GM12878 (cell line): ENCODE measurements at regions not wholly inside any gene's neighbourhood (a gene's known extent, or its start where the extent isn't known, plus 50 kb on each side); places are given as distances from the start of the nearest gene placed in this dataset.
A peak's percentile ranks its signal among the peaks of the same experiment; 100 is the strongest.

ENCODE experiments used
- ATAC-seq: fragments of 200-7000 bp; cut with Tn5 transposase; 3 replicates; pipeline ENCODE4 v1.9.1; 2020; ENCODE audit warnings: mild to moderate bottlenecking, moderate library complexity
- BruUV-seq: library from RNA; stranded (reverse); fragments of 400-500 nt; replicated peaks from 2 replicates; lab custom pipeline; 2021; lab: Mats Ljungman, UMichigan
- CTCF ChIA-PET: fragments of 300-600 bp; sonication (Branson Sonifier 250); formaldehyde crosslinking; extraction: SDS; loops from one replicate; lab custom pipeline; 2021; ENCODE audit warnings: inconsistent platforms; lab: Yijun Ruan, JAX
- POLR2A ChIA-PET: fragments of 350-600 bp; formaldehyde crosslinking; extraction: SDS; loops from one replicate; lab custom pipeline; 2021; ENCODE audit warnings: inconsistent platforms; lab: Charles Lee
- RAD21 ChIA-PET: fragments of 300-600 bp; sonication (Branson Sonifier 250); formaldehyde crosslinking; loops from one replicate; lab custom pipeline; 2023; ENCODE audit warnings: antibody characterized with exemption; ENCODE audit not compliant: unreplicated experiment; lab: Charles Lee
- SMC1A ChIA-PET: fragments of 300-600 bp; sonication (Branson Sonifier 250); formaldehyde crosslinking; loops from one replicate; lab custom pipeline; 2023; ENCODE audit not compliant: unreplicated experiment, uncharacterized antibody; lab: Charles Lee
- DNase-seq: peaks from one replicate; pipeline ENCODE4 v3.0.0-alpha.2; 2011; ENCODE audit warnings: low read depth, low spot score
- FAIRE-seq: peaks from 3 replicates; lab custom pipeline; 2011; peaks lifted over from hg19 to GRCh38; lab: Jason Lieb, UNC
- H2AFZ ChIP-seq: 2 replicates; pipeline ENCODE4 v1.6.0; 2011; ENCODE audit warnings: low read depth, low read length, control low read depth; ENCODE audit not compliant: control insufficient read depth
- H3K27ac ChIP-seq: 2 replicates; pipeline ENCODE4 v1.5.1; 2011; ENCODE audit warnings: control low read depth; ENCODE audit not compliant: control insufficient read depth, insufficient read depth
- H3K27me3 ChIP-seq, 2 experiments: replicated peaks in 1 of 2; 2 replicates each; pipeline versions ENCODE4 v1.6.0 to v1.6.1; 2011; ENCODE audit warnings: low read length in 1 of 2; ENCODE audit not compliant: control insufficient read depth in 2 of 2, insufficient read depth in 2 of 2
- H3K36me3 ChIP-seq, 2 experiments: 2 replicates each; pipeline ENCODE4 v1.5.1; 2011; ENCODE audit warnings: low read length in 1 of 2; ENCODE audit not compliant: control insufficient read depth in 2 of 2, insufficient read depth in 2 of 2
- H3K4me1 ChIP-seq: 2 replicates; pipeline ENCODE4 v1.6.1; 2011; ENCODE audit warnings: mild to moderate bottlenecking, low read length, moderate library complexity, mixed read lengths; ENCODE audit not compliant: control insufficient read depth, insufficient read depth
- H3K4me2 ChIP-seq: 2 replicates; pipeline ENCODE4 v1.6.0; 2011; ENCODE audit warnings: control low read depth; ENCODE audit not compliant: control insufficient read depth, insufficient read depth
- H3K4me3 ChIP-seq: fragments of 200-600 bp; sonication (generic); 2 replicates; pipeline ENCODE4 v1.5.1; 2016
- H3K79me2 ChIP-seq: 2 replicates; pipeline ENCODE4 v1.6.0; 2011; ENCODE audit warnings: low read length; ENCODE audit not compliant: control insufficient read depth, insufficient read depth
- H3K9ac ChIP-seq: 2 replicates; pipeline ENCODE4 v1.8.0; 2011; ENCODE audit warnings: low read length, control low read depth, mixed read lengths; ENCODE audit not compliant: control insufficient read depth, insufficient read depth
- H3K9me3 ChIP-seq: replicated peaks from 3 replicates; pipeline ENCODE4 v1.5.1; 2011; ENCODE audit warnings: mild to moderate bottlenecking, low read length; ENCODE audit not compliant: control insufficient read depth, insufficient read depth
- H4K20me1 ChIP-seq: 2 replicates; pipeline ENCODE4 v1.6.0; 2011; ENCODE audit not compliant: control insufficient read depth, insufficient read depth
- BCL11A ChIP-seq: IDR thresholded peaks from 2 replicates; pipeline ENCODE4 v1.6.1; 2011; ENCODE audit warnings: low read depth, low read length
- EP300 ChIP-seq, 2 experiments: fragments of 150-350 bp in 1 of 2; IDR thresholded peaks; 2 replicates each; pipeline ENCODE4 v1.6.1; 2011 to 2012; ENCODE audit warnings: low read depth in 2 of 2, low read length in 2 of 2, borderline replicate concordance in 1 of 2, improper control_type of control experiment in 1 of 2, inconsistent platforms in 1 of 2; ENCODE audit not compliant: control insufficient read depth in 1 of 2
- IRF4 ChIP-seq: IDR thresholded peaks from 2 replicates; pipeline ENCODE4 v1.6.1; 2011; ENCODE audit warnings: low read depth, low read length
- JUNB ChIP-seq: IDR thresholded peaks from 2 replicates; pipeline ENCODE4 v1.6.1; 2016; ENCODE audit warnings: antibody characterized with exemption, mild to moderate bottlenecking
- MYB ChIP-seq: fragments of 150-350 bp; IDR thresholded peaks from 2 replicates; pipeline ENCODE4 v1.6.1; 2014; ENCODE audit warnings: mild to moderate bottlenecking, low read depth, low read length, borderline replicate concordance
- NFIC ChIP-seq: IDR thresholded peaks from 2 replicates; pipeline ENCODE4 v1.6.1; 2012; ENCODE audit warnings: low read depth, mild to moderate bottlenecking, inconsistent platforms, low read length, moderate library complexity
- RAD21 ChIP-seq: IDR thresholded peaks from 2 replicates; pipeline ENCODE4 v1.6.1; 2011; ENCODE audit warnings: mild to moderate bottlenecking, low read depth, low read length, moderate library complexity; ENCODE audit not compliant: insufficient read depth
- RUNX3 ChIP-seq: IDR thresholded peaks from 2 replicates; pipeline ENCODE4 v1.6.1; 2012; ENCODE audit warnings: low read length, inconsistent platforms
- SIN3A ChIP-seq: IDR thresholded peaks from 2 replicates; pipeline ENCODE4 v1.6.1; 2012; ENCODE audit warnings: low read depth, low read length, improper control_type of control experiment
- SIX5 ChIP-seq: IDR thresholded peaks from 2 replicates; pipeline ENCODE4 v1.6.1; 2011; ENCODE audit warnings: mild to moderate bottlenecking, low read depth, low read length, moderate library complexity; ENCODE audit not compliant: severe bottlenecking
- SMARCA5 ChIP-seq: fragments of 450-650 bp; IDR thresholded peaks from 2 replicates; pipeline ENCODE4 v1.6.1; 2017; ENCODE audit warnings: mild to moderate bottlenecking
- SPI1 ChIP-seq: IDR thresholded peaks from 2 replicates; pipeline ENCODE4 v1.6.1; 2011; ENCODE audit warnings: low read depth, mild to moderate bottlenecking, low read length, moderate library complexity, borderline replicate concordance; ENCODE audit not compliant: insufficient read depth
- YY1 ChIP-seq: IDR thresholded peaks from 2 replicates; pipeline ENCODE4 v1.6.1; 2011; ENCODE audit warnings: low read depth, mild to moderate bottlenecking, low read length
- ZSCAN29 ChIP-seq: fragments of 450-650 bp; IDR thresholded peaks from 2 replicates; pipeline ENCODE4 v1.6.1; 2017; ENCODE audit warnings: mild to moderate bottlenecking, moderate library complexity
- WGBS: methylation state at CpG from one replicate; pipeline ENCODE4 v1.1.6; 2016; ENCODE audit warnings: low lambda C conversion rate; ENCODE audit not compliant: insufficient replicate concordance, insufficient coverage; ENCODE audit errors: missing lambda C conversion rate; 5-methylcytosine and 5-hydroxymethylcytosine counted together
- in situ Hi-C: fragments of 300-500 bp; cut with MboI; formaldehyde crosslinking; loops from 9 replicates; pipeline ENCODE4 v1.14.3; 2018; ENCODE audit warnings: mixed read lengths
- intact Hi-C: fragments of 100-400 bp; cut with micrococcal nuclease; formaldehyde crosslinking; loops from one replicate; pipeline ENCODE4 v1.14.2; 2022; ENCODE audit not compliant: unreplicated experiment
- TF ChIP-seq, protein P1 (sequence below), 3 experiments: IDR thresholded peaks in 2 of 3; conservative IDR thresholded peaks in 1 of 3; 2 replicates each; pipeline ENCODE4 v1.5.1; 2011; ENCODE audit warnings: low read depth in 3 of 3, low read length in 3 of 3, mild to moderate bottlenecking in 3 of 3, control low read depth in 2 of 3, moderate library complexity in 2 of 3, inconsistent platforms in 1 of 3, mixed read lengths in 1 of 3; ENCODE audit not compliant: control insufficient read depth in 2 of 3, insufficient read depth in 1 of 3; ENCODE audit errors: extremely low read depth in 1 of 3
- TF ChIP-seq, protein P2 (sequence below): fragments of 450-650 bp; IDR thresholded peaks from 2 replicates; pipeline ENCODE4 v1.6.1; 2017; ENCODE audit warnings: mild to moderate bottlenecking
- TF ChIP-seq, protein P3 (sequence below): IDR thresholded peaks from 2 replicates; pipeline ENCODE4 v1.6.1; 2012; ENCODE audit warnings: low read depth, low read length, improper control_type of control experiment

DNA sequence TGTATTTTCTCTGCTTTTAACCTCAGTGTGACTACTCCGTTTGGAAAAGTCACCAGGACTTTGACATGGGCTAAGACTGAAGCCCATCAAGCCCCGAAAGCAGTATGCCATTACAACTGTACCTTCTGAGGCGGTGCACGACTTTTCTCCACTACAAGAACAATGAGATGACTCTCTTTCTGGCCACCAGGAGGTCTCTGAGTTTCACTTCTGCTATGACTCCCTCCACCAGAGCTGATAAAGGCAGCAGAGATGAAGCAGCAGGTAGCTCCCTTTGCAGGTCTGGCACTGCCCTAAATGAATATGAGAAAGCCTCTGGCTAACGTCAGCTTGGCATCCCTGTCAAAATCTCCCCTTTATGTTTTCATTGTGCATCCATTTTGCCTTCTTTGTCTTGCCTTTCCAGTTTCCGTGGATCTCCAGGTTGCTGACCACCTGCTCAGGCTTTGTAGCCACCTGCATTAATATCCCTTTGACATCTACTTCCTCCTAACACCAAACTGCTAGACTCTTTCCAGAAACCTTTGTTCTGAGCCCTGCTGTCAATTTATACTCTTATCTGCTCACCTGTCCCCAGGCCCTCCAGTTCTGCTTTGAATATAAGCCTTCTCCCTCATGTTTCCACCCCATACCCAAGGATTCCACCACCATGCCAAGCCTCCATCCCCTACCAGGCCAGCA, 221.7 kb downstream of the ZNF608 start (continued):
- no peak for TF ChIP-seq SIN3A
- TF ChIP-seq, protein P1, sequence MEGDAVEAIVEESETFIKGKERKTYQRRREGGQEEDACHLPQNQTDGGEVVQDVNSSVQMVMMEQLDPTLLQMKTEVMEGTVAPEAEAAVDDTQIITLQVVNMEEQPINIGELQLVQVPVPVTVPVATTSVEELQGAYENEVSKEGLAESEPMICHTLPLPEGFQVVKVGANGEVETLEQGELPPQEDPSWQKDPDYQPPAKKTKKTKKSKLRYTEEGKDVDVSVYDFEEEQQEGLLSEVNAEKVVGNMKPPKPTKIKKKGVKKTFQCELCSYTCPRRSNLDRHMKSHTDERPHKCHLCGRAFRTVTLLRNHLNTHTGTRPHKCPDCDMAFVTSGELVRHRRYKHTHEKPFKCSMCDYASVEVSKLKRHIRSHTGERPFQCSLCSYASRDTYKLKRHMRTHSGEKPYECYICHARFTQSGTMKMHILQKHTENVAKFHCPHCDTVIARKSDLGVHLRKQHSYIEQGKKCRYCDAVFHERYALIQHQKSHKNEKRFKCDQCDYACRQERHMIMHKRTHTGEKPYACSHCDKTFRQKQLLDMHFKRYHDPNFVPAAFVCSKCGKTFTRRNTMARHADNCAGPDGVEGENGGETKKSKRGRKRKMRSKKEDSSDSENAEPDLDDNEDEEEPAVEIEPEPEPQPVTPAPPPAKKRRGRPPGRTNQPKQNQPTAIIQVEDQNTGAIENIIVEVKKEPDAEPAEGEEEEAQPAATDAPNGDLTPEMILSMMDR (IDR thresholded peaks at IDR 0.05 in 2 of 3, conservative IDR thresholded peaks at IDR 0.05 in 1 of 3; ENCODE audit: control insufficient read depth in 2 of 3, extremely low read depth in 1 of 3, insufficient read depth in 1 of 3, low read depth in 3 of 3, low read length in 3 of 3) = peak; percentile 26 to 50 (median 30); a peak in 5 of 6 replicates
- peak; percentile 50; the same call in 1 of the 2 replicates for TF ChIP-seq BCL11A
- TF ChIP-seq JUNB = peak; percentile 80
- TF ChIP-seq MYB = no peak
- peak; percentile 67 for TF ChIP-seq RAD21
- TF ChIP-seq YY1 = peak; percentile 59
- TF ChIP-seq SPI1 = peak; percentile 82
- TF ChIP-seq NFIC = peak; percentile 35; the same call in 1 of the 2 replicates
- TF ChIP-seq RUNX3 = peak; percentile 65
- no peak for TF ChIP-seq SMARCA5

GRCh38 chr5:124523897-124524296, 222.5 kb downstream of the ZNF608 start:
- SMC1A ChIA-PET = interaction anchor here (0.6 to 1.0 kb wide), 3 partner anchors 8 to 517 kb away, joined by 3 to 4 read pairs (median 3); no protein-coding TSS in a partner anchor
- POLR2A ChIA-PET = interaction anchor here (0.6 kb wide), 1 partner anchor 38 kb away, joined by 3 read pairs; no protein-coding TSS in a partner anchor
- ATAC-seq (no peak), FAIRE-seq (no peak), DNase-seq (no peak)
- 62% methylated on average over 5 of the region's 5 CpGs for WGBS
- Histone ChIP-seq H3K4me1 (peaks cover 24% of the 10 kb centered on the region), H2AFZ (no peak overlapping the region), H3K9me3 (no peaks in the 10 kb centered on the region), H3K4me3 (no peak overlapping the region), H3K9ac (no peak overlapping the region), H3K27ac (no peak overlapping the region), H3K4me2 (no peak overlapping the region), H3K27me3 (0 out of 4 replicates have a peak, but pooled peaks cover 0 to 3% of the 10 kb centered on the region in 2 experiments), H3K36me3 (no peaks in the 10 kb centered on the region), H4K20me1 (no peaks in the 10 kb centered on the region), H3K79me2 (no peaks in the 10 kb centered on the region)
- BruUV-seq = no TSS peak
- intact Hi-C loops = loop anchor here (5.0 kb wide), 2 partner anchors 72 to 123 kb away; no protein-coding TSS in a partner anchor
- CTCF ChIA-PET = interaction anchor here (1.2 kb wide), 1 partner anchor 397 kb away, joined by 3 read pairs; no protein-coding TSS in a partner anchor
- RAD21 ChIA-PET = interaction anchor here (0.6 kb wide), 1 partner anchor 428 kb away, joined by 5 read pairs; no protein-coding TSS in a partner anchor
- in situ Hi-C loops = no loop called here
- TF ChIP-seq, protein P2, sequence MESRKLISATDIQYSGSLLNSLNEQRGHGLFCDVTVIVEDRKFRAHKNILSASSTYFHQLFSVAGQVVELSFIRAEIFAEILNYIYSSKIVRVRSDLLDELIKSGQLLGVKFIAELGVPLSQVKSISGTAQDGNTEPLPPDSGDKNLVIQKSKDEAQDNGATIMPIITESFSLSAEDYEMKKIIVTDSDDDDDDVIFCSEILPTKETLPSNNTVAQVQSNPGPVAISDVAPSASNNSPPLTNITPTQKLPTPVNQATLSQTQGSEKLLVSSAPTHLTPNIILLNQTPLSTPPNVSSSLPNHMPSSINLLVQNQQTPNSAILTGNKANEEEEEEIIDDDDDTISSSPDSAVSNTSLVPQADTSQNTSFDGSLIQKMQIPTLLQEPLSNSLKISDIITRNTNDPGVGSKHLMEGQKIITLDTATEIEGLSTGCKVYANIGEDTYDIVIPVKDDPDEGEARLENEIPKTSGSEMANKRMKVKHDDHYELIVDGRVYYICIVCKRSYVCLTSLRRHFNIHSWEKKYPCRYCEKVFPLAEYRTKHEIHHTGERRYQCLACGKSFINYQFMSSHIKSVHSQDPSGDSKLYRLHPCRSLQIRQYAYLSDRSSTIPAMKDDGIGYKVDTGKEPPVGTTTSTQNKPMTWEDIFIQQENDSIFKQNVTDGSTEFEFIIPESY = no peak
- TF ChIP-seq EP300 (IDR thresholded peaks at IDR 0.05; ENCODE audit: borderline replicate concordance in 1 of 2, control insufficient read depth in 1 of 2, low read depth in 2 of 2, low read length in 2 of 2) = no peak
- TF ChIP-seq, protein P3, sequence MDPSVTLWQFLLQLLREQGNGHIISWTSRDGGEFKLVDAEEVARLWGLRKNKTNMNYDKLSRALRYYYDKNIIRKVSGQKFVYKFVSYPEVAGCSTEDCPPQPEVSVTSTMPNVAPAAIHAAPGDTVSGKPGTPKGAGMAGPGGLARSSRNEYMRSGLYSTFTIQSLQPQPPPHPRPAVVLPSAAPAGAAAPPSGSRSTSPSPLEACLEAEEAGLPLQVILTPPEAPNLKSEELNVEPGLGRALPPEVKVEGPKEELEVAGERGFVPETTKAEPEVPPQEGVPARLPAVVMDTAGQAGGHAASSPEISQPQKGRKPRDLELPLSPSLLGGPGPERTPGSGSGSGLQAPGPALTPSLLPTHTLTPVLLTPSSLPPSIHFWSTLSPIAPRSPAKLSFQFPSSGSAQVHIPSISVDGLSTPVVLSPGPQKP = no peak
- TF ChIP-seq ZSCAN29 = no peak
- no peak for TF ChIP-seq SIX5
- no peak for TF ChIP-seq IRF4
